ENCODE measurements at regions not wholly inside any gene's neighbourhood (a gene's known extent, or its start where the extent isn't known, plus 50 kb on each side); places are given as distances from the start of the nearest gene placed in this dataset.
"Not testable (repeated sequence)": the region's sequence is repeated elsewhere in the genome, so short reads cannot be mapped to it uniquely, and the experiment has no call there.

GRCh38 chr21:9753943-9754342, 767.4 kb upstream of the TPTE start:
- no peaks in the 10 kb centered on the region for H3K36me3 Mint-ChIP-seq (ENCODE audit: low read depth)
- no peak overlapping the region for H3K4me3 ChIP-seq (ENCODE audit: low read length)
- DNase-seq: no peak
- no peak overlapping the region for H3K9ac ChIP-seq (ENCODE audit: extremely low read depth, low read length, poor library complexity, severe bottlenecking)
- peaks cover 97% of the 10 kb centered on the region for H3K9me3 ChIP-seq (ENCODE audit: control insufficient read depth, low read length)
- H3K27me3 Mint-ChIP-seq (ENCODE audit: insufficient read depth): no peaks in the 10 kb centered on the region
- no peaks in the 10 kb centered on the region for H3K27me3 ChIP-seq (ENCODE audit: control insufficient read depth, insufficient read depth, low read length, poor library complexity, severe bottlenecking)
- no peak for TF ChIP-seq CTCF (conservative IDR thresholded peaks at IDR 0.05)
- H3K36me3 ChIP-seq (ENCODE audit: control insufficient read depth, insufficient read depth, low read length): no peaks in the 10 kb centered on the region
- H3K27ac Mint-ChIP-seq: no peak overlapping the region
- H3K4me1 ChIP-seq (ENCODE audit: control insufficient read depth, insufficient read depth, low read length): no peaks in the 10 kb centered on the region
- H3K27ac ChIP-seq (ENCODE audit: low read depth, low read length): no peak overlapping the region
- no peak overlapping the region for H3K4me3 Mint-ChIP-seq
- H3K4me1 Mint-ChIP-seq: no peaks in the 10 kb centered on the region
- WGBS, 2 experiments (ENCODE audit: insufficient coverage in 1 of 2, insufficient read length in 1 of 2): 64 to 70% methylated on average over 6 to 7 of the region's 7 CpGs
- no peaks in the 10 kb centered on the region for H3K9me3 Mint-ChIP-seq

DNA sequence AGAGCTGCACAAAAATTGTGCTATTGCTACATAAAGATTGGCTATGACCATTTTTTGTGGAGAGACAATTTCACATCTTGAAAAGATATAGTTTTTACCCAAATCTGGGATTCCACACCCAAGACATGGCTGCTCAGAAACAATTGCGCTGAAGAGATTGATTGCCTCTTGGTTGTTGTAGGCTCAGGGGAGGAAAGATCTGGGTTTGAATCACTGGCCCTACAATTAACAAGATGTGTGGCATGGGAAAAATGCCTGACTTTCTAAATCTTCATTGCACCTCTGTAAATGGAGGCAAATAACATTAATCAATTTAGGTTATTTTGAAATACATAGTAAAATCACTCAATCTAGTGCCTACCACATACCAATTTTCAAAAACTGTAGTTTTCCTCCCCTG, 766.9 kb upstream of the TPTE start:
- not testable (repeated sequence) for H3K27me3 Mint-ChIP-seq (ENCODE audit: insufficient read depth); H3K9ac ChIP-seq (ENCODE audit: extremely low read depth, low read length, poor library complexity, severe bottlenecking); H3K4me1 ChIP-seq (ENCODE audit: control insufficient read depth, insufficient read depth, low read length); H3K27ac ChIP-seq (ENCODE audit: low read depth, low read length); H3K9me3 Mint-ChIP-seq; H3K4me3 Mint-ChIP-seq; H3K27me3 ChIP-seq (ENCODE audit: control insufficient read depth, insufficient read depth, low read length, poor library complexity, severe bottlenecking); H3K4me3 ChIP-seq (ENCODE audit: low read length); H3K36me3 Mint-ChIP-seq (ENCODE audit: low read depth); H3K36me3 ChIP-seq (ENCODE audit: control insufficient read depth, insufficient read depth, low read length); DNase-seq; H3K4me1 Mint-ChIP-seq; H3K27ac Mint-ChIP-seq
- WGBS, 2 experiments (ENCODE audit: insufficient coverage in 1 of 2, insufficient read length in 1 of 2): 23 to 25% methylated on average over 1 of the region's 1 CpG
- H3K9me3 ChIP-seq (ENCODE audit: control insufficient read depth, low read length): peaks cover 97% of the 10 kb centered on the region

- H3K9me3 Mint-ChIP-seq: no peaks in the 10 kb centered on the region
- no peak for TF ChIP-seq CTCF (conservative IDR thresholded peaks at IDR 0.05)
Measured at GRCh38 chr21:9755611-9756010, 765.8 kb upstream of the TPTE start.

GRCh38 chr21:9756677-9757076, 764.7 kb upstream of the TPTE start:
- Histone ChIP-seq H3K9me3 (ENCODE audit: control insufficient read depth, low read length) (peaks cover 94% of the 10 kb centered on the region), H3K27me3 (ENCODE audit: control insufficient read depth, insufficient read depth, low read length, poor library complexity, severe bottlenecking) (no peaks in the 10 kb centered on the region), H3K9ac (ENCODE audit: extremely low read depth, low read length, poor library complexity, severe bottlenecking) (no peak overlapping the region), H3K4me3 (ENCODE audit: low read length) (peak overlapping the region; percentile 48), H3K36me3 (ENCODE audit: control insufficient read depth, insufficient read depth, low read length) (no peaks in the 10 kb centered on the region), H3K4me1 (ENCODE audit: control insufficient read depth, insufficient read depth, low read length) (no peaks in the 10 kb centered on the region), H3K27ac (ENCODE audit: low read depth, low read length) (no peak overlapping the region)
- no peaks in the 10 kb centered on the region for H3K27me3 Mint-ChIP-seq (ENCODE audit: insufficient read depth)
- H3K27ac Mint-ChIP-seq: no peak overlapping the region
- 73 to 76% methylated on average over 7 to 9 of the region's 9 CpGs for WGBS, 2 experiments (ENCODE audit: insufficient coverage in 1 of 2, insufficient read length in 1 of 2)
- no peaks in the 10 kb centered on the region for H3K36me3 Mint-ChIP-seq (ENCODE audit: low read depth)
- H3K9me3 Mint-ChIP-seq: no peaks in the 10 kb centered on the region
- no peak for DNase-seq
- TF ChIP-seq CTCF (conservative IDR thresholded peaks at IDR 0.05): no peak
- no peaks in the 10 kb centered on the region for H3K4me1 Mint-ChIP-seq
- no peak overlapping the region for H3K4me3 Mint-ChIP-seq

More at GRCh38 chr21:9755611-9756010, 765.8 kb upstream of the TPTE start:
- no peaks in the 10 kb centered on the region for H3K4me1 ChIP-seq (ENCODE audit: control insufficient read depth, insufficient read depth, low read length)
- no peak overlapping the region for H3K27ac ChIP-seq (ENCODE audit: low read depth, low read length)
- H3K9ac ChIP-seq (ENCODE audit: extremely low read depth, low read length, poor library complexity, severe bottlenecking): no peak overlapping the region
- H3K36me3 ChIP-seq (ENCODE audit: control insufficient read depth, insufficient read depth, low read length): no peaks in the 10 kb centered on the region
- peak overlapping the region; percentile 1 for H3K4me3 ChIP-seq (ENCODE audit: low read length)
- no peaks in the 10 kb centered on the region for H3K27me3 ChIP-seq (ENCODE audit: control insufficient read depth, insufficient read depth, low read length, poor library complexity, severe bottlenecking)
- DNase-seq: no peak
- Mint-ChIP-seq H3K4me1 (no peaks in the 10 kb centered on the region), H3K27ac (no peak overlapping the region), H3K27me3 (ENCODE audit: insufficient read depth) (no peaks in the 10 kb centered on the region), H3K4me3 (no peak overlapping the region), H3K36me3 (ENCODE audit: low read depth) (no peaks in the 10 kb centered on the region)
- H3K9me3 ChIP-seq (ENCODE audit: control insufficient read depth, low read length): peaks cover 95% of the 10 kb centered on the region
- 47 to 67% methylated on average over 6 to 7 of the region's 7 CpGs for WGBS, 2 experiments (ENCODE audit: insufficient coverage in 1 of 2, insufficient read length in 1 of 2)

DNA sequence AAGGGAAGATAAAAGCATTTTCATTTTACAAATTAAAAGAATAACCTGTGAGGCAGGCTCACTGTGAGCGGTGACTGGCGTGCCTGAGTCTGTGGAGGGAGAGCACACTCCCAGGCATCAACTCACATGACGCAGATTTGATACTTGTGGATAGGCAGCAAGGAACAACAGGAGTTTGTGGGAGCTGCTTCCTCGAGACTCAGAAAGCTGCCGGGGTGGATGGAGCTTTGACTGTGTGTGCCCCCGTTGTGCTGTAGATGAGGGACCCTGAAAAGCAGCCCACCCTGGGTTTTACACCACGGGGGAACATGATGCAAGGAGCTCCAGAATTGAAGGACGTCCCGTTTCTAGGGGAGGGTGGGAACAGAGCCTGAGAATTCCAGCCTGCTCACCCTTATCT, 764.3 kb upstream of the TPTE start:
- not testable (repeated sequence) for H3K4me1 ChIP-seq (ENCODE audit: control insufficient read depth, insufficient read depth, low read length); H3K9me3 Mint-ChIP-seq
- peaks cover 93% of the 10 kb centered on the region for H3K9me3 ChIP-seq (ENCODE audit: control insufficient read depth, low read length)

More for the DNA sequence above, 764.3 kb upstream of the TPTE start:
- not testable (repeated sequence) for H3K27ac ChIP-seq (ENCODE audit: low read depth, low read length); H3K4me3 Mint-ChIP-seq; H3K36me3 ChIP-seq (ENCODE audit: control insufficient read depth, insufficient read depth, low read length); H3K36me3 Mint-ChIP-seq (ENCODE audit: low read depth); H3K4me1 Mint-ChIP-seq; H3K27ac Mint-ChIP-seq; H3K27me3 ChIP-seq (ENCODE audit: control insufficient read depth, insufficient read depth, low read length, poor library complexity, severe bottlenecking); H3K27me3 Mint-ChIP-seq (ENCODE audit: insufficient read depth); H3K9ac ChIP-seq (ENCODE audit: extremely low read depth, low read length, poor library complexity, severe bottlenecking); DNase-seq
- peak overlapping the region; percentile 48 for H3K4me3 ChIP-seq (ENCODE audit: low read length)
- 68 to 84% methylated on average over 3 to 7 of the region's 9 CpGs for WGBS, 2 experiments (ENCODE audit: insufficient coverage in 1 of 2, insufficient read length in 1 of 2)
